C4-2B (cell line): ENCODE measurements at regions not wholly inside any gene's neighbourhood (a gene's known extent, or its start where the extent isn't known, plus 50 kb on each side); places are given as distances from the start of the nearest gene placed in this dataset.
A peak's percentile ranks its signal among the peaks of the same experiment; 100 is the strongest.

Experiments
- H3K27ac ChIP-seq: fragments of 450-650 bp; 2 replicates; pipeline ENCODE4 v1.5.1; 2017
- ZFX ChIP-seq: fragments of 450-650 bp; IDR thresholded peaks from 2 replicates; pipeline ENCODE4 v1.6.1; 2017
- TF ChIP-seq, protein P1 (sequence below): fragments of 450-650 bp; conservative IDR thresholded peaks from 2 replicates; pipeline ENCODE4 v1.5.1; 2017; ENCODE audit warnings: mild to moderate bottlenecking

DNA sequence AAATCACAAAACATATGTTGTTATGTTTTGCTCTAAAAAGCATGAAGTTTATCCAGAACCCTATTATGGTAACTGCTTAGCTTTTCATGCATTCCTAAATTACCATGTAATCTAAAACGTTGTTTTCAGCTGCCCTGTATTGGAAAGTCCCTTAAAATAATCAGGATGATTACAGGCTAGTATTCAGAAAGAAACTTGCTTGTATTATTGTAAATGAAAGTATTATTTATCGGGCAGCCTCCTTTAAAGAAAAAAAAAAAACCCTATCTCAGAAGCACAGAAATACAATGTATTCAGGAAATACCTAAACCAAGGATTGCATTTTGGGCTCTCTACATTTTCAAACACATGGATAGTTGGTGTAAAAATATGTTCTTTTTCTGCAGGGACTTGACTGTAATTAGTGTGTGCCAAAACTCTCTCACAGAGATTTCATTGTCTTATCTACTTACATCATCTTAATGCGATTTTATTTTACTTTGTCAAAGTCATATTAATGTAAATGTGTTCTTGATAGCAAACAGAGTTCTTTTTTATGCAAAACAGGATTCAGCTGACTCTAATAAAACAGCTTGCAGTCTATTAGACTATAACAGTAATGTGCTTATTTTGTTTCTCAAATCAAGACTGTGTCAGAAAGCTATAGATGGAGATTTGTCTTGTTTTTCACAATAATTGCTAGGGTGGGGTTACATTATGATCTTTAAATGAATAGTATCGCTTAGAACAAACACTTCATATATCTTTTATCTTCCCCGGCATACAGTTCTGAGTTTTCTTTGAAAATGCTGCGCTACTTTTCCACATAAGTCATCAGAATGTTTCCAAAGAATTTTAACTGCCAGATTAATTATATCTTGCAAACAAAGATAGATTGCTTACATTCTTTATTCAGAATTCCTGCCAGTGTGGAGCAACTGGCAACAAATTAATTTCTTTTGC, 65.3 kb upstream of the ARID5B start:
- no peak for TF ChIP-seq ZFX
- TF ChIP-seq, protein P1, sequence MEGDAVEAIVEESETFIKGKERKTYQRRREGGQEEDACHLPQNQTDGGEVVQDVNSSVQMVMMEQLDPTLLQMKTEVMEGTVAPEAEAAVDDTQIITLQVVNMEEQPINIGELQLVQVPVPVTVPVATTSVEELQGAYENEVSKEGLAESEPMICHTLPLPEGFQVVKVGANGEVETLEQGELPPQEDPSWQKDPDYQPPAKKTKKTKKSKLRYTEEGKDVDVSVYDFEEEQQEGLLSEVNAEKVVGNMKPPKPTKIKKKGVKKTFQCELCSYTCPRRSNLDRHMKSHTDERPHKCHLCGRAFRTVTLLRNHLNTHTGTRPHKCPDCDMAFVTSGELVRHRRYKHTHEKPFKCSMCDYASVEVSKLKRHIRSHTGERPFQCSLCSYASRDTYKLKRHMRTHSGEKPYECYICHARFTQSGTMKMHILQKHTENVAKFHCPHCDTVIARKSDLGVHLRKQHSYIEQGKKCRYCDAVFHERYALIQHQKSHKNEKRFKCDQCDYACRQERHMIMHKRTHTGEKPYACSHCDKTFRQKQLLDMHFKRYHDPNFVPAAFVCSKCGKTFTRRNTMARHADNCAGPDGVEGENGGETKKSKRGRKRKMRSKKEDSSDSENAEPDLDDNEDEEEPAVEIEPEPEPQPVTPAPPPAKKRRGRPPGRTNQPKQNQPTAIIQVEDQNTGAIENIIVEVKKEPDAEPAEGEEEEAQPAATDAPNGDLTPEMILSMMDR, result no peak

DNA sequence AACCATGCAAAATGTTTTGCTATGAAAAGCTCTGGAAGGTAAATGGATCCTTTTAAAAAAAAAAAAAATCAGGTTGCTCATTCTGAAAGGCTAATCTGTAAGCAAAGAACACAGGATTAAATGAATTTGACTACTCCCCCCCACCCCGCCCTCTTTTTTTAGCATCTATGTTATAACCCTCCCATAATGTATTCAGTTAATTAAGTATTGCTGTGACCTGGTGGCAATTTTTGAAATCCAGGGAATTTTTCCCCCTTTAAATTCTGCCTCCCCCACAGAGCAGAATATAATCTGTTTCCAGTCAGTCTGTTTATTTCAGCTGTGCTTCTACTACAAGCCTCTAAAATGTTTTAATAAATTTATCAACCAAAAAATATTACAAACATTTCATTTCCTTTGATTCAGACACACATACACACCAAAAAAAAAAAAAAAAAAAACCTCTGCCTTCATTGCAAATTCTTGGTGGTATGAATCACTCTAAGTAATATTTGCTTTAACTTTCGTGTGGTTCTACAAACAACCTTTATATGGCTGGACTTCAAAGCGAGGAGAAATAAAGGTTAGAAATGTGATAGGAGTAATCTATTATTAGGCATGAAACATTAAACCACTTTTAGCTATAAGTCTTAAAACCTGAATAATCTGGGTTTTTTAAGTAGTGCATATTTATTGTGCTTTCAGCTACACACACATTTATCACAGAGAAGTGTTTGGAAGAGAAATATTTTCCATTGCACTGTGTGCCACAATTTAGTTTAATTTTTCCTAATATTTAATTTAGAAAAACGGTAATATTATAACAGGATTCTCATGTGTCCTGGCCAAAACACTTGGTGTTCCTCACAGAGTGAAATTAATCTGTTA, 64.4 kb upstream of the ARID5B start:
- H3K27ac ChIP-seq, result no peak overlapping the region; the same call in 1 of the 2 replicates
- TF ChIP-seq, protein P1, result no peak
- no peak for TF ChIP-seq ZFX

More for the DNA sequence above, 65.3 kb upstream of the ARID5B start:
- H3K27ac ChIP-seq, result no peak overlapping the region

DNA sequence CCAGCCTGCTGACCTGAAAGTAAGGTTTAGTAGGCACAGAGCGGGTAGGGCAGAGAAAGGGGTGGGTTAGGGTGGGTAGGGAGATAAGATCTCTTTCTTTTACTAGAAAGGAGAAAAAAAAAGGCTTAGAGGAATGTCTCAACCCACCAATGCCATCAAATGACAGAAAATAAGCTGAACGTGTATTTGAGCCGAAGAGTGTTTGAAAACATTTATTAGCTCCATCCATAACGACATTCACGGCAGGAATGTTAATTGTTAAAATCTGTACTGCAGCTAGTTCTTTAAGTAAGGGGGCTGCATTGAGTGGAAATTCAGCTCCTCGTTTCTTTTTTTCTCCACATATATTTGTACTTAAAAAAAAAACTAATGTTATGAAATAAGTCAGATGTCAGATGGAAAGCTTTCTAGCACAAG, 63.7 kb upstream of the ARID5B start:
- peak overlapping the region; percentile 41; the same call in 1 of the 2 replicates for H3K27ac ChIP-seq
- TF ChIP-seq, protein P1, result no peak
- TF ChIP-seq ZFX, result no peak

DNA sequence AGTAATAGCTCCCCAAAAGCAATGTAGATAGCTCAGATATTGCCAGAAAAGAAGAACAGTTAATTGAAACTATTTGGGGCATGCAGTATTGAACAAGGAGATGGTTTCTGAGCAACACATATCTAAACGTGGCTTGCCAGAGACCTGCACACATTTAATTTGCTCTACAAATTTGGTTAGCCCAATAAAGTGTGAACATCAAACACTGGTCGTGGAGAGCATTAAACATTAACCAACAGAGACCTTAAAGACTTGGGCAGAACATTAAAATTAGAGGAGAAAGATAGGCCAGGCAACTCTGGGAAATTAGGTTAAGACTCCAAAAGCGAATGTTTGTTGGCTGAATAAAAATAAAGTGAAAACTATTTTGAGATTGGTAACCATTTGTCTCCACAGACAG, 61.6 kb upstream of the ARID5B start:
- no peak overlapping the region for H3K27ac ChIP-seq
- TF ChIP-seq, protein P1, result no peak
- no peak for TF ChIP-seq ZFX

DNA sequence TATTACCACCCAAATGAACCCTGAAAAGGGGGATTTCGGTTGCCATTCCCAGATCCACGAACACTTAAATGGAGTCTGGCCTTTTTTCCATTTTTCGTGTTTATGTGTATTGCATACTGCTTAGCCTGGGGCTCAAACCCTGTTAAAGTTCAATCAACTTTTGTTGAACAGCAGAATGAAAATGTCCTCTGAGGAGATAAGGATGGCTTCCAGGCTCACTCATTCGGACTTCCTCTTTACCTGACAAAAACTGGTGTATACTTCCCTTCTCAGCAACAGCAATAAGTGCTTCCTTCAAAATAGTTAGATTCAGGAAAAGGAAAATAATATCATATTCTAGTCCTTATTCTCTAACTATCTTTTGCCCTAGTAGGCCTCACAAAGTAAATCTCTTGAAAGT, 61.1 kb upstream of the ARID5B start:
- TF ChIP-seq, protein P1, result no peak
- no peak for TF ChIP-seq ZFX
- no peak overlapping the region for H3K27ac ChIP-seq

DNA sequence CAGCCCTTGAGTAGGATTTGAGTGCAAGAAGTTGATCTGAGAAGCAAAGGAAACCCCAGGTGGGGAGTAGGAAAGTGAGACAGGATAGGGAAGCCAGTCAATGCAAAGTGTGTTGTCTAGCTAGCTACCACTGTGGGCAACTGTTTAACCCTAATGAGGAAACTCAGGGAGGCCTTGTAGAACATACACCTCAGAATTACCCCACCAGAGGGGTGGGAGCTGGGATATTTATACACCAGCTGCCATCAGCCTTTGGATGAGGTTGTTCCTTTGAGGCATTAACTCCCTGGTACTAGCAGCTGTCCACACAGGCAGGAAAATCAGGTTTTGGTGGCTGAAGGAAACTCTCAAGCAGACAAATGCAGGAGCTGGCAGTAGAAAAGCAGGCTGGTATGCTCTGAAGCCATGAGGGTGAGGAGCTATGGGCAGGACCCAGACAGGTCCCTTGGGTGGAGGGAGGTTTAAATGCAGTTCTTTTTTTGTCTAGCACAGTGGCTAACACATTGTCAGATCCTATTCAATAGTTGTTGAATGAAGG, 60.1 kb upstream of the ARID5B start:
- no peak overlapping the region for H3K27ac ChIP-seq

More for the DNA sequence above, 60.1 kb upstream of the ARID5B start:
- TF ChIP-seq ZFX, result no peak
- TF ChIP-seq, protein P1, result no peak
